Mesothelial cell of epicardium (in vitro differentiated cells): ENCODE measurements at regions not wholly inside any gene's neighbourhood (a gene's known extent, or its start where the extent isn't known, plus 50 kb on each side); places are given as distances from the start of the nearest gene placed in this dataset.

Experiments
- DNase-seq, 2 experiments: peaks; one replicate each; pipeline ENCODE4 v3.0.0; 2021; ENCODE audit warnings: low spot score in 2 of 2; ENCODE audit not compliant: unreplicated experiment in 2 of 2
- H3K27ac Mint-ChIP-seq: 2 replicates; pipeline ENCODE4 v1.8.0; 2021; ENCODE audit warnings: mixed read lengths
- H3K27me3 Mint-ChIP-seq: 2 replicates; pipeline ENCODE4 v1.8.0; 2021; ENCODE audit warnings: low read depth, mixed read lengths
- H3K36me3 Mint-ChIP-seq: 2 replicates; pipeline ENCODE4 v1.8.0; 2021; ENCODE audit warnings: mixed read lengths
- H3K4me1 Mint-ChIP-seq: 2 replicates; pipeline ENCODE4 v1.8.0; 2021; ENCODE audit warnings: mixed read lengths
- H3K4me3 Mint-ChIP-seq: 2 replicates; pipeline ENCODE4 v1.8.0; 2021; ENCODE audit warnings: mild to moderate bottlenecking, moderate library complexity, mixed read lengths
- H3K9me3 Mint-ChIP-seq: 2 replicates; pipeline ENCODE4 v1.8.0; 2021; ENCODE audit warnings: mixed read lengths
- TF ChIP-seq, protein P1 (sequence below): fragments of 200-600 bp; sonication (generic); IDR thresholded peaks from one replicate; pipeline ENCODE4 v1.5.0; 2021; ENCODE audit warnings: antibody characterized with exemption; ENCODE audit not compliant: unreplicated experiment

DNA sequence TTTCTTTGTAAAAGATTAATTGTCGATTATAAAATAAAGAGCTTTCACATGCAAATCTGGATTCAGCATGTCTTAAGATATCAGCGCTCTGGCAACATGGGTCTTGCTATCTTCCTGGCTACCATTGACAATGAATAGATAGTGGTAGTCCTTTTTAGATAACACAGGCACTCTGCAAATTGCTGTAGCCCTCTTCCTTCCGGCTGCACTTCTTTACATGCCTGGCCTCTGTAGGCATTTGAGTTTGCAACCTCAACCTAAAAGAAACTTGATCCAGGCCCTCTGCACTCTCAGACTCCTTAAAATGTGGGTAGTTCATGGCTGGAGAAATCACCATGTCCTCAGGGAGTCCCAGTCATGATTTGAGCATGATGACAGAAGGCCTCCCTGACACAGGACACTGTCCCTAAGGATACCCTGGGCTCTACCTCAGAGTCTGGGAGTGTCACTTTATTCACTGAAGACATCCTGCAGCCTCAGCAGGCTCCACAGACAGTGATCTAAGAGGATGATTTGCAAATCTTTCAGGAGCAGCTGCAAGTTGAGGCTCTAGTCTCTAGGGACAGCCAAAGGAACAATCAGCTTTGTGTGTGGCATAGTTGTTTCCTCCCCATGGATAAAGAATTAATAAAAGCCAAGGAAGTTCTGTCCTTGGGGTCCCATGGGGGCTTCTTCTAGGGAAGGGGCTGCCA is 529.4 kb downstream of the RBFOX1 start:
- H3K27ac Mint-ChIP-seq: no peak overlapping the region
- H3K4me1 Mint-ChIP-seq: no peaks in the 10 kb centered on the region
- H3K9me3 Mint-ChIP-seq: no peaks in the 10 kb centered on the region
- DNase-seq: no peak
- no peak overlapping the region for H3K4me3 Mint-ChIP-seq
- H3K36me3 Mint-ChIP-seq: no peaks in the 10 kb centered on the region
- TF ChIP-seq, protein P1, sequence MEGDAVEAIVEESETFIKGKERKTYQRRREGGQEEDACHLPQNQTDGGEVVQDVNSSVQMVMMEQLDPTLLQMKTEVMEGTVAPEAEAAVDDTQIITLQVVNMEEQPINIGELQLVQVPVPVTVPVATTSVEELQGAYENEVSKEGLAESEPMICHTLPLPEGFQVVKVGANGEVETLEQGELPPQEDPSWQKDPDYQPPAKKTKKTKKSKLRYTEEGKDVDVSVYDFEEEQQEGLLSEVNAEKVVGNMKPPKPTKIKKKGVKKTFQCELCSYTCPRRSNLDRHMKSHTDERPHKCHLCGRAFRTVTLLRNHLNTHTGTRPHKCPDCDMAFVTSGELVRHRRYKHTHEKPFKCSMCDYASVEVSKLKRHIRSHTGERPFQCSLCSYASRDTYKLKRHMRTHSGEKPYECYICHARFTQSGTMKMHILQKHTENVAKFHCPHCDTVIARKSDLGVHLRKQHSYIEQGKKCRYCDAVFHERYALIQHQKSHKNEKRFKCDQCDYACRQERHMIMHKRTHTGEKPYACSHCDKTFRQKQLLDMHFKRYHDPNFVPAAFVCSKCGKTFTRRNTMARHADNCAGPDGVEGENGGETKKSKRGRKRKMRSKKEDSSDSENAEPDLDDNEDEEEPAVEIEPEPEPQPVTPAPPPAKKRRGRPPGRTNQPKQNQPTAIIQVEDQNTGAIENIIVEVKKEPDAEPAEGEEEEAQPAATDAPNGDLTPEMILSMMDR: no peak
- no peaks in the 10 kb centered on the region for H3K27me3 Mint-ChIP-seq

DNA sequence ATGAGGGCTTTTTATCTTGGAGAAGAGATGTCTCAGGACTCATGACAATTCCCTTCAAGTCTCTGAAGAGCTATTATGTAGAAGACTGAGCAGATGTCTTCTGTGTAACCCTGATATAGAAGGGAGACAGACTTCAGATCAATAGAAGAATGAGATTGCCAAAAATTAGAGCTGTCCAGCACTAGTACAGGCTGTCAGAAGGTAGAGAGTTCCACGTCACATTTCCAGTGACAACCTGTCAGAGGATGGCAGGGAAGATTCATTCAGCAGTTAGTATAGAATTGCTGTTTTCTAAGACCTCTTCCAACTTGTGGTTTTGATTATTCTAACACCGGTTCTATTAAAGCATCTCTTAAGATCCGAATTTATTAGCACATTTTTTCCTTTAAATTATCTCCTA is 520.6 kb downstream of the RBFOX1 start:
- Mint-ChIP-seq H3K4me1 (no peaks in the 10 kb centered on the region), H3K27me3 (no peaks in the 10 kb centered on the region), H3K9me3 (no peaks in the 10 kb centered on the region), H3K4me3 (no peak overlapping the region), H3K36me3 (no peaks in the 10 kb centered on the region), H3K27ac (no peak overlapping the region)
- TF ChIP-seq, protein P1: no peak
- DNase-seq: no peak

DNA sequence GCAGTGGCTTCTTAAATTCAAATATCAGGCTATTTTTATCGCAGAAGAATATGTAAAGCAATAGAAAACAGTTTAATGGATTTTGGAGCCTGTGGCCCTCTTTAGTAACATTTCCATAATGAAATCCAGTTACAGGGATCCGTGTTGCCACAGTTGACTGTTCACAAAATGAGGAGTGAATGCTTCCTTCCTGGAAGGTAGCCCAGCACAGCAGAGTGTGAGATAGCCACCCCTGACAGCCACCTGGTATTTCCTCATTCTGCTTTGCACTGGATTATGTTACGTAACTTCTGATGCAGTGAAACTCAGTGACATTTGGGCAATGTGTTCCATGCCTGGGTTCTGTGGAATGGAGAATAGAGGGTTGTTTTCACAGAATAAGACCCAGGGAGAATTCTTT is 517.2 kb downstream of the RBFOX1 start:
- no peaks in the 10 kb centered on the region for H3K27me3 Mint-ChIP-seq
- no peak for DNase-seq
- no peak overlapping the region for H3K27ac Mint-ChIP-seq
- no peak overlapping the region for H3K4me3 Mint-ChIP-seq
- no peaks in the 10 kb centered on the region for H3K9me3 Mint-ChIP-seq
- H3K4me1 Mint-ChIP-seq: no peaks in the 10 kb centered on the region
- TF ChIP-seq, protein P1: no peak
- H3K36me3 Mint-ChIP-seq: no peaks in the 10 kb centered on the region

DNA sequence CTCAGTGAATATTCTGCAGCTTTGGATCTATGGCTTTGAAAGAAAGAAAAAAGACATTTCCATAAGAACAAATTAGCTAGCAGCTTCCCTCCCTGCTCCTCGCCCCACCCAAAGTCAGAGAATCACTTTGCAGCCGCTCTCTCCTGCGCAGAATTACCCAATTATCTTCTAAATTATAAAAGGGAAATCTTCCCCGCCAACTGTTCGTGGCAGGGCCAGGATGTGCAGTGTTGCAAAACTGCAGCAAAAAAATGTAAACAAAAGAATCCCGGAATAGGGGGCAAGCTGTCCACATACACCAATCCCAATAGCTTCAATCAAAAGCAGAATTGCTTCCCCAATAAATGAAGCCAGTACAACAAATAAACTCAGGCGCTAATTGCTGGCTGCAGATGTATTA is 510.6 kb downstream of the RBFOX1 start:
- no peak overlapping the region for H3K27ac Mint-ChIP-seq
- H3K36me3 Mint-ChIP-seq: no peaks in the 10 kb centered on the region
- TF ChIP-seq, protein P1: no peak
- no peak for DNase-seq
- H3K9me3 Mint-ChIP-seq: peaks cover 4% of the 10 kb centered on the region
- no peak overlapping the region for H3K4me3 Mint-ChIP-seq
- no peaks in the 10 kb centered on the region for H3K4me1 Mint-ChIP-seq
- no peaks in the 10 kb centered on the region for H3K27me3 Mint-ChIP-seq

DNA sequence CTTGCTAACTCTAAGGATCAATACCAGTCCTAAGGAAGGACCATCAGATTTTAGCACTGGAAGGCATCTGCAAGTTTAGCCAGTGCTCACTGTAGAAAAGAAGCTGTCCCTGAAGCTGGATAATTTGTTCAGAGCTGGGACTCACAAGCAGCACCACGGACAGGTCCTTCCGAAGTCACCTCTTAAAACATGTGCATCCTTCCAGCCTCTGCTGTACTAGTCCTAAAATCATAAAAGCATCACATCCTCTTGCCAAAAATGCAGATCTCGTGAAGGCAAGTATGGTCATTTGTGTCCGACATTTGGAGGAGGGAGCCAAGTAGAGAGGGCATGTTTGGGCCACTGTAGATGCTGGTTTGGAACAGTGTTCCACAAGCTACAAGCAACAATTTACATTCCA is 506.9 kb downstream of the RBFOX1 start:
- Mint-ChIP-seq H3K4me3 (no peak overlapping the region), H3K27me3 (no peaks in the 10 kb centered on the region), H3K9me3 (peaks cover 4% of the 10 kb centered on the region), H3K36me3 (no peaks in the 10 kb centered on the region), H3K27ac (no peak overlapping the region), H3K4me1 (no peaks in the 10 kb centered on the region)
- TF ChIP-seq, protein P1: no peak
- peak in 1 of 2 experiments; percentile 38 for DNase-seq
